Suppressor macrophage (primary cell): ENCODE measurements at regions not wholly inside any gene's neighbourhood (a gene's known extent, or its start where the extent isn't known, plus 50 kb on each side); places are given as distances from the start of the nearest gene placed in this dataset.

Experiments used
- DNase-seq, 4 experiments: peaks; one replicate each; pipeline ENCODE4 v3.0.0-alpha.2; 2020 to 2022

- DNase-seq = no peak
Measured at GRCh38 chr21:28749536-28749935, 243.1 kb downstream of the LTN1 start.

GRCh38 chr21:28747464-28747863 lies 245.2 kb downstream of the LTN1 start:
- no peak for DNase-seq

- no peak for DNase-seq
Measured at GRCh38 chr21:28746166-28746565, 246.5 kb downstream of the LTN1 start.

GRCh38 chr21:28745131-28746016 lies 247.3 kb downstream of the LTN1 start:
- DNase-seq = peak; percentile 77 to 83 (median 80)

GRCh38 chr21:28743723-28744122 lies 249.0 kb downstream of the LTN1 start:
- DNase-seq = no peak

GRCh38 chr21:28742527-28742926 lies 250.2 kb downstream of the LTN1 start:
- DNase-seq = no peak

GRCh38 chr21:28740125-28740524 lies 252.6 kb downstream of the LTN1 start:
- DNase-seq = no peak

- no peak for DNase-seq
Measured at GRCh38 chr21:28738882-28739281, 253.8 kb downstream of the LTN1 start.

GRCh38 chr21:28738420-28738704 lies 254.3 kb downstream of the LTN1 start:
- DNase-seq = no peak

GRCh38 chr21:28737674-28738419 lies 254.8 kb downstream of the LTN1 start:
- DNase-seq = no peak

GRCh38 chr21:28734522-28735175 lies 258.0 kb downstream of the LTN1 start:
- no peak for DNase-seq

- DNase-seq = no peak
Measured at GRCh38 chr21:28731700-28732321, 260.9 kb downstream of the LTN1 start.

GRCh38 chr21:28729887-28730286 lies 262.8 kb downstream of the LTN1 start:
- DNase-seq = no peak

- DNase-seq = no peak
Measured at GRCh38 chr21:28727809-28728208, 264.9 kb downstream of the LTN1 start.

- DNase-seq = no peak
Measured at GRCh38 chr21:28725396-28725795, 267.3 kb downstream of the LTN1 start.

GRCh38 chr21:28723646-28724045 lies 269.0 kb downstream of the LTN1 start:
- no peak for DNase-seq

- DNase-seq = no peak
Measured at GRCh38 chr21:28719723-28720122, 273.0 kb downstream of the LTN1 start.

- no peak for DNase-seq
Measured at GRCh38 chr21:28714777-28715464, 277.8 kb downstream of the LTN1 start.

- no peak for DNase-seq
Measured at GRCh38 chr21:28712411-28712810, 280.3 kb downstream of the LTN1 start.

GRCh38 chr21:28705616-28706015 lies 287.1 kb downstream of the LTN1 start:
- DNase-seq = no peak

GRCh38 chr21:28704746-28705145 lies 287.9 kb downstream of the LTN1 start:
- DNase-seq = no peak

- DNase-seq = no peak
Measured at GRCh38 chr21:28703861-28704260, 288.8 kb downstream of the LTN1 start.
